Activated CD8-positive, alpha-beta T cell treated with anti-CD3 and anti-CD28 coated beads for 36 hours (primary cell): ENCODE measurements at regions not wholly inside any gene's neighbourhood (a gene's known extent, or its start where the extent isn't known, plus 50 kb on each side); places are given as distances from the start of the nearest gene placed in this dataset.

ENCODE experiments used
- ATAC-seq: fragments of 200-7000 bp; cut with Tn5 transposase; one replicate; pipeline ENCODE4 v1.10.0; 2021; ENCODE audit warnings: mild to moderate bottlenecking, moderate library complexity
- CTCF ChIA-PET: fragments of 350-600 bp; sonication (Branson Sonifier 250); formaldehyde crosslinking; loops from one replicate; lab custom pipeline; 2021; ENCODE audit warnings: antibody characterized with exemption; lab: Charles Lee
- POLR2A ChIA-PET: fragments of 350-600 bp; sonication (Branson Sonifier 250); formaldehyde crosslinking; loops from one replicate; lab custom pipeline; 2021; ENCODE audit warnings: antibody characterized with exemption; lab: Charles Lee
- DNase-seq: peaks from one replicate; pipeline ENCODE4 v3.0.0-alpha.2; 2020
- H3K27ac Mint-ChIP-seq: one replicate; pipeline ENCODE4 v1.8.0; 2021; ENCODE audit warnings: mild to moderate bottlenecking, mixed read lengths
- H3K27me3 Mint-ChIP-seq: one replicate; pipeline ENCODE4 v1.8.0; 2021; ENCODE audit warnings: mixed read lengths
- H3K36me3 Mint-ChIP-seq: one replicate; pipeline ENCODE4 v1.8.0; 2021; ENCODE audit warnings: low read depth, mixed read lengths
- H3K4me1 Mint-ChIP-seq: one replicate; pipeline ENCODE4 v1.8.0; 2021; ENCODE audit warnings: low read depth, mixed read lengths
- H3K4me3 Mint-ChIP-seq: one replicate; pipeline ENCODE4 v1.8.0; 2021; ENCODE audit warnings: mild to moderate bottlenecking, moderate library complexity, mixed read lengths
- H3K9me3 Mint-ChIP-seq: one replicate; pipeline ENCODE4 v1.8.0; 2021; ENCODE audit warnings: mixed read lengths
- CTCF ChIP-seq: fragments of 200-600 bp; IDR thresholded peaks from one replicate; pipeline ENCODE4 v1.8.0; 2022; ENCODE audit warnings: antibody characterized with exemption, mild to moderate bottlenecking
- intact Hi-C: fragments of 100-400 bp; cut with micrococcal nuclease; formaldehyde crosslinking; loops from one replicate; pipeline ENCODE4 v1.10.0; 2022

DNA sequence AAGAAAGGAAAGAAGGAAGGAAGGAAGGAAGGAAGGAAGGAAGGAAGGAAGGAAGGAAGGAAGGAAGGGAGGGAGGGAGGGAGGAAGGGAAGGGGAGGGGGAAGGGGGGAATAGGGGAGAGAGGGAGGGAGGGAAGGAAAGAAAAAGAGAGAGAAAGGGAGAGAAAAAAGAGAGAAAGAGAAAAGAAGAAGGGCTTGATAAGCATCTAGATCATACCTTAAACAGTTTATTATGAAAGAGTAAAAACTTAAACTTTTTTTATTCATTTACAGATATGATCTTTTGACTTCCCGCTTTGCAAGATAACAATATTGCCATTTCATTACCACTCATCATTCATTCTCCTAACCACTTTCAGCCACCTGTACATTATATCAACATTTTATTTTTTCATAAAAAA, 53.6 kb upstream of the TMEM106B start:
- ChIA-PET CTCF (no interaction called here), POLR2A (no interaction called here)
- Mint-ChIP-seq H3K36me3 (no peaks in the 10 kb centered on the region), H3K4me1 (no peaks in the 10 kb centered on the region), H3K4me3 (no peak overlapping the region), H3K27me3 (no peaks in the 10 kb centered on the region), H3K9me3 (no peaks in the 10 kb centered on the region), H3K27ac (no peak overlapping the region)
- ATAC-seq (no peak), DNase-seq (no peak)
- intact Hi-C loops = no loop called here
- no peak for TF ChIP-seq CTCF

- H3K4me1 Mint-ChIP-seq = no peaks in the 10 kb centered on the region
- CTCF ChIA-PET = no interaction called here
- H3K36me3 Mint-ChIP-seq = no peaks in the 10 kb centered on the region
- DNase-seq = no peak
- no peak for TF ChIP-seq CTCF
- H3K27ac Mint-ChIP-seq = no peak overlapping the region
- ATAC-seq = no peak
- POLR2A ChIA-PET = no interaction called here
- no peaks in the 10 kb centered on the region for H3K27me3 Mint-ChIP-seq
- H3K4me3 Mint-ChIP-seq = no peak overlapping the region
- intact Hi-C loops = no loop called here
- no peaks in the 10 kb centered on the region for H3K9me3 Mint-ChIP-seq
These were observed 52.6 kb upstream of the TMEM106B start for GRCh38 chr7:12158334-12159060.

DNA sequence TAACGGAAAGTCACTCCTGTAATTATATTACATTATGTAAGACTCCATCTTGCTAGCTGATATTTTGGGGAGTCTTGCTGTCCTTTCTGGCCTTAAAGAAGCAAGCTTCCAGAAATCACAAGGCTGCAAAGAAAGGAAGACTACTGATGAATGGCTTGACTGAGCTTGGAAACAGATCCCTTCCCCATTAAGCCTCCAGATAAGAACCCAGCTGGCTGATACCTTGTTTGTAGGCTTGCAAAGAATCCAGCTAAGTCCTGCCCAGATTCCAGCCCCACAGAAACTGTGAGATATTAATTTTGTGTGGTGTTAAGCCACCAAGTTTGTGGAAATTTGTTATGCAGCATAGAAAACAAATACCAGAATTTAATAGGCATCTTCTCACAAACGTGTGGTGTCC, 49.9 kb upstream of the TMEM106B start:
- ChIA-PET POLR2A (no interaction called here), CTCF (interaction anchor here (1.2 kb wide), 1 partner anchor 15 kb away, joined by 3 read pairs; no protein-coding TSS in a partner anchor)
- Mint-ChIP-seq H3K27ac (no peak overlapping the region), H3K4me3 (no peak overlapping the region), H3K27me3 (no peaks in the 10 kb centered on the region), H3K9me3 (peaks cover 8% of the 10 kb centered on the region), H3K4me1 (no peaks in the 10 kb centered on the region), H3K36me3 (peaks cover 6% of the 10 kb centered on the region)
- TF ChIP-seq CTCF = no peak
- ATAC-seq (no peak), DNase-seq (no peak)
- intact Hi-C loops = no loop called here
